MCF 10A (cell line): ENCODE measurements at regions not wholly inside any gene's neighbourhood (a gene's known extent, or its start where the extent isn't known, plus 50 kb on each side); places are given as distances from the start of the nearest gene placed in this dataset.

Experiments used
- BruUV-seq: library from RNA; stranded (reverse); fragments of 400-500 nt; replicated peaks from 2 replicates; lab custom pipeline; 2021; lab: Mats Ljungman, UMichigan
- CTCF ChIA-PET: fragments of 300-600 bp; sonication (Branson Sonifier 250); formaldehyde crosslinking; extraction: SDS; loops from one replicate; lab custom pipeline; 2021; ENCODE audit warnings: antibody characterized with exemption, inconsistent platforms; lab: Yijun Ruan, JAX
- POLR2A ChIA-PET: fragments of 300-600, 350-650 bp; sonication (Branson Sonifier 250); formaldehyde crosslinking; extraction: SDS; loops from one replicate; lab custom pipeline; 2020; ENCODE audit warnings: antibody characterized with exemption, inconsistent platforms; lab: Yijun Ruan, JAX
- DNase-seq: peaks from one replicate; pipeline ENCODE4 v3.0.0-alpha.2; 2018; ENCODE audit not compliant: unreplicated experiment
- H3K27ac Mint-ChIP-seq: one replicate; pipeline ENCODE4 v1.8.0; 2022; ENCODE audit warnings: mild to moderate bottlenecking, low read depth, mixed read lengths; ENCODE audit not compliant: unreplicated experiment
- H3K27me3 Mint-ChIP-seq: one replicate; pipeline ENCODE4 v1.8.0; 2022; ENCODE audit warnings: mixed read lengths; ENCODE audit not compliant: insufficient read depth, unreplicated experiment
- H3K36me3 Mint-ChIP-seq: one replicate; pipeline ENCODE4 v1.8.0; 2022; ENCODE audit warnings: mild to moderate bottlenecking, moderate library complexity, mixed read lengths; ENCODE audit not compliant: insufficient read depth, unreplicated experiment
- H3K4me1 Mint-ChIP-seq: one replicate; pipeline ENCODE4 v1.8.0; 2022; ENCODE audit warnings: mixed read lengths; ENCODE audit not compliant: insufficient read depth, unreplicated experiment
- H3K4me3 Mint-ChIP-seq: one replicate; pipeline ENCODE4 v1.8.0; 2022; ENCODE audit warnings: mild to moderate bottlenecking, moderate library complexity, mixed read lengths; ENCODE audit not compliant: unreplicated experiment
- H3K9me3 Mint-ChIP-seq: one replicate; pipeline ENCODE4 v1.8.0; 2022; ENCODE audit warnings: mixed read lengths; ENCODE audit not compliant: unreplicated experiment
- intact Hi-C: fragments of 100-400 bp; cut with micrococcal nuclease; formaldehyde crosslinking; loops from 2 replicates; pipeline ENCODE4 v1.14.1; 2022
- TF ChIP-seq, protein P1 (sequence below): fragments of 200-600 bp; IDR thresholded peaks from one replicate; pipeline ENCODE4 v1.8.0; 2022; ENCODE audit warnings: antibody characterized with exemption, mild to moderate bottlenecking; ENCODE audit not compliant: unreplicated experiment

GRCh38 chr10:44238212-44238611, 146.7 kb downstream of the CXCL12 start:
- no peaks in the 10 kb centered on the region for H3K4me1 Mint-ChIP-seq

GRCh38 chr10:44237364-44238049, 147.4 kb downstream of the CXCL12 start:
- ChIA-PET POLR2A (no interaction called here), CTCF (no interaction called here)
- Mint-ChIP-seq H3K4me1 (no peaks in the 10 kb centered on the region), H3K36me3 (no peaks in the 10 kb centered on the region), H3K9me3 (peaks cover 8% of the 10 kb centered on the region), H3K4me3 (no peak overlapping the region), H3K27ac (no peak overlapping the region), H3K27me3 (peaks cover 60% of the 10 kb centered on the region)
- TF ChIP-seq, protein P1, sequence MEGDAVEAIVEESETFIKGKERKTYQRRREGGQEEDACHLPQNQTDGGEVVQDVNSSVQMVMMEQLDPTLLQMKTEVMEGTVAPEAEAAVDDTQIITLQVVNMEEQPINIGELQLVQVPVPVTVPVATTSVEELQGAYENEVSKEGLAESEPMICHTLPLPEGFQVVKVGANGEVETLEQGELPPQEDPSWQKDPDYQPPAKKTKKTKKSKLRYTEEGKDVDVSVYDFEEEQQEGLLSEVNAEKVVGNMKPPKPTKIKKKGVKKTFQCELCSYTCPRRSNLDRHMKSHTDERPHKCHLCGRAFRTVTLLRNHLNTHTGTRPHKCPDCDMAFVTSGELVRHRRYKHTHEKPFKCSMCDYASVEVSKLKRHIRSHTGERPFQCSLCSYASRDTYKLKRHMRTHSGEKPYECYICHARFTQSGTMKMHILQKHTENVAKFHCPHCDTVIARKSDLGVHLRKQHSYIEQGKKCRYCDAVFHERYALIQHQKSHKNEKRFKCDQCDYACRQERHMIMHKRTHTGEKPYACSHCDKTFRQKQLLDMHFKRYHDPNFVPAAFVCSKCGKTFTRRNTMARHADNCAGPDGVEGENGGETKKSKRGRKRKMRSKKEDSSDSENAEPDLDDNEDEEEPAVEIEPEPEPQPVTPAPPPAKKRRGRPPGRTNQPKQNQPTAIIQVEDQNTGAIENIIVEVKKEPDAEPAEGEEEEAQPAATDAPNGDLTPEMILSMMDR: no peak
- no peak for DNase-seq
- intact Hi-C loops: no loop called here
- no TSS peak for BruUV-seq

More at GRCh38 chr10:44238212-44238611, 146.7 kb downstream of the CXCL12 start:
- Mint-ChIP-seq H3K36me3 (no peaks in the 10 kb centered on the region), H3K27ac (no peak overlapping the region), H3K27me3 (peaks cover 60% of the 10 kb centered on the region), H3K9me3 (peaks cover 15% of the 10 kb centered on the region), H3K4me3 (no peak overlapping the region)
- BruUV-seq: no TSS peak
- TF ChIP-seq, protein P1: no peak
- CTCF ChIA-PET: no interaction called here
- no peak for DNase-seq
- intact Hi-C loops: no loop called here
- POLR2A ChIA-PET: no interaction called here

- intact Hi-C loops: no loop called here
- Mint-ChIP-seq H3K4me1 (no peaks in the 10 kb centered on the region), H3K27me3 (peaks cover 67% of the 10 kb centered on the region)
These were observed 149.5 kb downstream of the CXCL12 start for GRCh38 chr10:44235363-44235762.

GRCh38 chr10:44234483-44234875, 150.4 kb downstream of the CXCL12 start:
- Mint-ChIP-seq H3K4me1 (no peaks in the 10 kb centered on the region), H3K27ac (no peak overlapping the region), H3K4me3 (no peak overlapping the region), H3K36me3 (no peaks in the 10 kb centered on the region), H3K9me3 (peaks cover 8% of the 10 kb centered on the region), H3K27me3 (peaks cover 71% of the 10 kb centered on the region)
- BruUV-seq: no TSS peak
- intact Hi-C loops: no loop called here
- ChIA-PET POLR2A (no interaction called here), CTCF (no interaction called here)
- no peak for DNase-seq
- TF ChIP-seq, protein P1: no peak

More at GRCh38 chr10:44235363-44235762, 149.5 kb downstream of the CXCL12 start:
- BruUV-seq: no TSS peak
- H3K9me3 Mint-ChIP-seq: peaks cover 8% of the 10 kb centered on the region
- POLR2A ChIA-PET: no interaction called here
- DNase-seq: no peak
- TF ChIP-seq, protein P1: no peak
- CTCF ChIA-PET: interaction anchor here (0.6 kb wide), 1 partner anchor 119 kb away, joined by 4 read pairs; no protein-coding TSS in a partner anchor
- H3K4me3 Mint-ChIP-seq: no peak overlapping the region
- no peaks in the 10 kb centered on the region for H3K36me3 Mint-ChIP-seq
- no peak overlapping the region for H3K27ac Mint-ChIP-seq
